ENCODE measurements at regions not wholly inside any gene's neighbourhood (a gene's known extent, or its start where the extent isn't known, plus 50 kb on each side); places are given as distances from the start of the nearest gene placed in this dataset.

DNA sequence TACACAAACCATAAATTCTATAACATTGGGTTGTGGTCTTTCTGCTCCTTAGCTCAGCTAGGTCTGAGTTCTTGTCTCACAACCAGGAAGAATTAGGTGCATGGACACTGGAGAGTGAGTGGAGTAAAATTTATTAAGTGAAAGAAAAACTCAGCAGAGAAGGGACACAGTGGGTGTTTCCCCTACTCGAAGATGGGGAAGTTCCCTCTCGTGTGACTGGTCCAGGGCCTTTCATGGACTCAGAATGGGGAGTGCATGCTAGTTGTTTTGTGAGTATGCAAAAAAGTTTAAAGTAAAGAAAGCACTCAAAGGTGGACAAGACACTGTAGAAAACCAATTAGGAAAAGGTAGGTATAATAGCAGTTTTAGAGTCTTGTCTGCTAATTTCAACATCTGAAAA is 215.5 kb upstream of the RORA start:
- Histone ChIP-seq H3K4me1 (no peaks in the 10 kb centered on the region), H3K27me3 (no peaks in the 10 kb centered on the region), H3K27ac (no peak overlapping the region), H3K36me3 (replicated peaks in 1 of 2; ENCODE audit: insufficient read depth in 1 of 2, low read depth in 2 of 2) (no peaks in the 10 kb centered on the region), H3K9me3 (no peaks in the 10 kb centered on the region), H3K4me3 (no peak overlapping the region)
- DNase-seq, result no peak
- WGBS, 2 donors, result 48 to 75% methylated on average over 2 of the region's 2 CpGs
- intact Hi-C loops (cut with DNase I), result no loop called here
- TF ChIP-seq POLR2A (IDR thresholded peaks at IDR 0.05), result no peak
- TF ChIP-seq, protein P1, sequence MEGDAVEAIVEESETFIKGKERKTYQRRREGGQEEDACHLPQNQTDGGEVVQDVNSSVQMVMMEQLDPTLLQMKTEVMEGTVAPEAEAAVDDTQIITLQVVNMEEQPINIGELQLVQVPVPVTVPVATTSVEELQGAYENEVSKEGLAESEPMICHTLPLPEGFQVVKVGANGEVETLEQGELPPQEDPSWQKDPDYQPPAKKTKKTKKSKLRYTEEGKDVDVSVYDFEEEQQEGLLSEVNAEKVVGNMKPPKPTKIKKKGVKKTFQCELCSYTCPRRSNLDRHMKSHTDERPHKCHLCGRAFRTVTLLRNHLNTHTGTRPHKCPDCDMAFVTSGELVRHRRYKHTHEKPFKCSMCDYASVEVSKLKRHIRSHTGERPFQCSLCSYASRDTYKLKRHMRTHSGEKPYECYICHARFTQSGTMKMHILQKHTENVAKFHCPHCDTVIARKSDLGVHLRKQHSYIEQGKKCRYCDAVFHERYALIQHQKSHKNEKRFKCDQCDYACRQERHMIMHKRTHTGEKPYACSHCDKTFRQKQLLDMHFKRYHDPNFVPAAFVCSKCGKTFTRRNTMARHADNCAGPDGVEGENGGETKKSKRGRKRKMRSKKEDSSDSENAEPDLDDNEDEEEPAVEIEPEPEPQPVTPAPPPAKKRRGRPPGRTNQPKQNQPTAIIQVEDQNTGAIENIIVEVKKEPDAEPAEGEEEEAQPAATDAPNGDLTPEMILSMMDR (IDR thresholded peaks at IDR 0.05), result no peak
- ATAC-seq, result no peak

DNA sequence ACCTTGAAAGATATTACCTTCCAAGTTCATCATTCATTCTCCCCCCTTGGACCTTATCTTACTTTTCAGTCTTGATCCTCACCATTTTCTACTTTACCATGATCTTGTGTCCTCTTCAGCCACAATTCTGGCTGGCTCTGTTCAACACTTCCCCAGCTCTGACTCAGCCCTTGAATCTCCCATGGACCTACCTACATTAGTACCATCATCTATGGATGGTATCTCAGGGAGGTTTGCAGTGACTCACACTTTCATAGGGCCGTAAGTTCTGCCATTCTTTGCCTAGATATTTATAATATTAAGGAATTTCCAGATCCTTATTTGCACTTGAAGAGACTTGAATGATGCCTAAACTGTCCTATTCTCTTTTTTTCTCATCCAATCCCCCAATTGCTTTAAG is 213.7 kb upstream of the RORA start:
- no peak overlapping the region for H3K27ac ChIP-seq
- DNase-seq (no peak), ATAC-seq (no peak)
- H3K4me1 ChIP-seq, result no peaks in the 10 kb centered on the region
- intact Hi-C loops (cut with DNase I), result no loop called here
- no peaks in the 10 kb centered on the region for H3K36me3 ChIP-seq (replicated peaks in 1 of 2; ENCODE audit: insufficient read depth in 1 of 2, low read depth in 2 of 2)
- no peaks in the 10 kb centered on the region for H3K27me3 ChIP-seq
- no peaks in the 10 kb centered on the region for H3K9me3 ChIP-seq
- TF ChIP-seq, protein P1 (IDR thresholded peaks at IDR 0.05), result no peak
- TF ChIP-seq POLR2A (IDR thresholded peaks at IDR 0.05), result no peak
- 78 to 89% methylated on average over 1 of the region's 1 CpG for WGBS, 2 donors
- H3K4me3 ChIP-seq, result no peak overlapping the region

DNA sequence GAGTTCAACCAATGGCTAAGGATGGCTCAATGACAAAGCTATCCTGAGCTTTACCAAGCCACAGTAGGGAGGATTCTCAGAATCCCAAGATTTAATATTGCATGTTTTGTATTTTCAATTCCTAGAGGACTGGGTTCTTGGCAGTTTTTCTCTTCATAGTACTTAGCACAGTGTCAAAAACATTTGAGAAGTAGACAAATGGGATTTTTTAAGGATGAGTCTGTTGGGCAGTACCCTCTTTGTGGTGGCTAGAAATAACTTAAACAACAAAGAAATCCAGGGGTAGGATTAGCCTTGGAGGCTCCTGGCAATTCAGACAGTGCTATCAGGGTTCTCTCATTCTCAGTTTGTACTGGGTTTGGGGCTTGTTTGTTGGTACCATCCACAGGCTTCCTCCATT is 212.8 kb upstream of the RORA start:
- TF ChIP-seq POLR2A (IDR thresholded peaks at IDR 0.05), result no peak
- TF ChIP-seq, protein P1 (IDR thresholded peaks at IDR 0.05), result no peak
- no peaks in the 10 kb centered on the region for H3K36me3 ChIP-seq (replicated peaks in 1 of 2; ENCODE audit: insufficient read depth in 1 of 2, low read depth in 2 of 2)
- H3K27me3 ChIP-seq, result no peaks in the 10 kb centered on the region
- no peak for DNase-seq
- no peak for ATAC-seq
- H3K9me3 ChIP-seq, result no peaks in the 10 kb centered on the region
- intact Hi-C loops (cut with DNase I), result no loop called here
- H3K27ac ChIP-seq, result no peak overlapping the region
- no peaks in the 10 kb centered on the region for H3K4me1 ChIP-seq
- H3K4me3 ChIP-seq, result no peak overlapping the region

DNA sequence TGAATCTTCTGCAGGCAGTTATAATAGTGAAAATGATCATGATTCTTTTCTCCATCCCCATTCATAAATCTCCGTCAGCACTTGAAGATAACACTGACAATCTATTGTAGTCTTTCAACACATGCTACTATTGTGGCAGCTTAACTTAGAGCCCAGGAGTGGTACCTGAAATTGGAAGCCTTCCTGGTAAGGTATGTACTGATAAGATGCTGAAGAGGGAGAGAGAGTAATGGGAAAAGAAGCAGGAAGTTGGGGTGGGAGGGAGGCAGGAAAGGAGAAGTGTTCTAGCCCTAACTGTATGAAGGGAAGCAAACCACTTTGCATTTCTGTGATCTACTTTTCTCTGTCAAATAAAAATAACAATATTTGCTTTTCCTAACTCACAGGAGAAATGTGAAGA is 197.4 kb upstream of the RORA start:
- Histone ChIP-seq H3K9me3 (no peaks in the 10 kb centered on the region), H3K4me3 (no peak overlapping the region), H3K27ac (no peak overlapping the region), H3K4me1 (no peaks in the 10 kb centered on the region), H3K36me3 (replicated peaks in 1 of 2; ENCODE audit: insufficient read depth in 1 of 2, low read depth in 2 of 2) (no peaks in the 10 kb centered on the region), H3K27me3 (no peaks in the 10 kb centered on the region)
- TF ChIP-seq, protein P1 (IDR thresholded peaks at IDR 0.05), result no peak
- no peak for TF ChIP-seq POLR2A (IDR thresholded peaks at IDR 0.05)
- intact Hi-C loops (cut with DNase I), result no loop called here
- WGBS, 2 donors, result 28 to 48% methylated on average over 1 of the region's 1 CpG
- ATAC-seq, result no peak
- no peak for DNase-seq

DNA sequence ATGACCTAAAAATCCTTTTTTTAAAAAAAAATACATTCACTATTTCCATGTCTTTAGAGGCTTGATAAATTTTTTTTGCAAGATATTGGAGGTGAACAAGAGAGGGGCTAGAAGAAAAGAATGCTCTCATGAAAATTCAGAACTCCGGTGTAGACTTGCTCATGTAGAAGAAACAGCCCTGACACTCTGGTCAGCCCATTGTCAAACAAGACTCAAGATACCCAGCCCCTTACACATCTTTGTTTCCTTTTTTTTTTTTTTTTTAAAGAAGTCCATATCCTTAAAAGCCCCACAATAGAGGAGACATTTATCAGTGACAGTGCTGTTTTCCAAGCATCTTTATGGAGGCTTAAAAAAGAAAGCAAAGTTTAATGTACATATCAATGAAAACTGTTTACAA is 196.8 kb upstream of the RORA start:
- TF ChIP-seq, protein P1 (IDR thresholded peaks at IDR 0.05), result no peak
- no peak for TF ChIP-seq POLR2A (IDR thresholded peaks at IDR 0.05)
- 43 to 62% methylated on average over 1 of the region's 1 CpG for WGBS, 2 donors
- H3K36me3 ChIP-seq (replicated peaks in 1 of 2; ENCODE audit: insufficient read depth in 1 of 2, low read depth in 2 of 2), result no peaks in the 10 kb centered on the region

More for the DNA sequence above, 196.8 kb upstream of the RORA start:
- ATAC-seq (no peak), DNase-seq (no peak)
- H3K4me1 ChIP-seq, result no peaks in the 10 kb centered on the region
- H3K4me3 ChIP-seq, result no peak overlapping the region
- no peaks in the 10 kb centered on the region for H3K27me3 ChIP-seq
- intact Hi-C loops (cut with DNase I), result no loop called here
- no peaks in the 10 kb centered on the region for H3K9me3 ChIP-seq
- H3K27ac ChIP-seq, result no peak overlapping the region

Measured in body of pancreas (tissue), 4 donors.